Panc1 (cell line): ENCODE measurements at regions not wholly inside any gene's neighbourhood (a gene's known extent, or its start where the extent isn't known, plus 50 kb on each side); places are given as distances from the start of the nearest gene placed in this dataset.

Source experiments
- ATAC-seq: fragments of 200-7000 bp; cut with Tn5 transposase; 2 replicates; pipeline ENCODE4 v1.9.1; 2020; ENCODE audit warnings: mild to moderate bottlenecking, moderate library complexity
- BruUV-seq: library from RNA; stranded (reverse); fragments of 400-500 nt; replicated peaks from 2 replicates; lab custom pipeline; 2021; lab: Mats Ljungman, UMichigan
- CTCF ChIA-PET: fragments of 300-600 bp; sonication (Branson Sonifier 250); formaldehyde crosslinking; loops from one replicate; lab custom pipeline; 2022; ENCODE audit warnings: antibody characterized with exemption; lab: Charles Lee
- POLR2A ChIA-PET: fragments of 300-600 bp; sonication (Branson Sonifier 250); formaldehyde crosslinking; loops from one replicate; lab custom pipeline; 2022; ENCODE audit warnings: antibody characterized with exemption; lab: Charles Lee
- DNase-seq: peaks from one replicate; pipeline ENCODE4 v3.0.0-alpha.2; 2010; ENCODE audit warnings: low read depth, low spot score
- H3K27ac ChIP-seq: 2 replicates; pipeline ENCODE4 v1.5.1; 2011; ENCODE audit warnings: mild to moderate bottlenecking, low read length, inconsistent platforms
- H3K27me3 ChIP-seq: fragments of 200-500 bp; sonication (Bioruptor generic); 2 replicates; pipeline ENCODE4 v1.6.0; 2014; ENCODE audit warnings: low read length, inconsistent platforms; ENCODE audit not compliant: control insufficient read depth, insufficient read depth
- H3K36me3 ChIP-seq: fragments of 200-500 bp; sonication (Bioruptor generic); 2 replicates; pipeline ENCODE4 v1.5.1; 2014; ENCODE audit warnings: inconsistent platforms, mild to moderate bottlenecking, low read length, moderate library complexity; ENCODE audit not compliant: control insufficient read depth, insufficient read depth
- H3K4me1 ChIP-seq: 2 replicates; pipeline ENCODE4 v1.5.1; 2011; ENCODE audit warnings: inconsistent platforms, mild to moderate bottlenecking, low read length, moderate library complexity; ENCODE audit not compliant: control insufficient read depth, insufficient read depth
- H3K4me3 ChIP-seq, 2 experiments: 2 replicates each; pipeline ENCODE4 v1.5.1; 2011 to 2012; ENCODE audit warnings: low read depth in 2 of 2, low read length in 2 of 2, mild to moderate bottlenecking in 2 of 2, inconsistent platforms in 1 of 2, moderate library complexity in 1 of 2
- H3K9me3 ChIP-seq: fragments of 200-500 bp; sonication (Bioruptor generic); 2 replicates; pipeline ENCODE4 v1.5.1; 2014; ENCODE audit warnings: low read depth, mild to moderate bottlenecking, inconsistent platforms, low read length, moderate library complexity; ENCODE audit not compliant: control insufficient read depth, insufficient read depth
- CTCF ChIP-seq: fragments of 450-650 bp; IDR thresholded peaks from 2 replicates; pipeline ENCODE4 v1.5.1; 2017; ENCODE audit warnings: mild to moderate bottlenecking
- POLR2AphosphoS5 ChIP-seq: IDR thresholded peaks from 2 replicates; pipeline ENCODE4 v1.6.1; 2012; ENCODE audit warnings: mild to moderate bottlenecking, low read depth, low read length, moderate library complexity
- REST ChIP-seq, 2 experiments: IDR thresholded peaks; 2 replicates each; pipeline ENCODE4 v1.6.1; 2011 to 2012; ENCODE audit warnings: low read depth in 2 of 2, control low read depth in 1 of 2, low read length in 1 of 2, mild to moderate bottlenecking in 1 of 2, moderate library complexity in 1 of 2; ENCODE audit not compliant: insufficient read depth in 1 of 2
- SIN3A ChIP-seq: IDR thresholded peaks from 2 replicates; pipeline ENCODE4 v1.6.1; 2012; ENCODE audit warnings: low read depth, mild to moderate bottlenecking, low read length, moderate library complexity, borderline replicate concordance; ENCODE audit not compliant: insufficient read depth
- TCF7L2 ChIP-seq: IDR thresholded peaks from 2 replicates; pipeline ENCODE4 v1.6.1; 2011; ENCODE audit warnings: mild to moderate bottlenecking, low read depth, low read length, inconsistent platforms
- in situ Hi-C: cut with HindIII; loops from 2 replicates; pipeline ENCODE4 v1.10.0; 2016; ENCODE audit warnings: low sequenced_read_pairs, low pct_unique_long_range_greater_than_20kb
- intact Hi-C: fragments of 100-400 bp; cut with micrococcal nuclease; formaldehyde crosslinking; loops from one replicate; pipeline ENCODE4 v1.10.0; 2022; ENCODE audit not compliant: unreplicated experiment

- Histone ChIP-seq H3K9me3 (no peaks in the 10 kb centered on the region), H3K36me3 (no peaks in the 10 kb centered on the region), H3K27me3 (no peaks in the 10 kb centered on the region), H3K4me1 (no peaks in the 10 kb centered on the region), H3K27ac (no peak overlapping the region), H3K4me3 (no peak overlapping the region)
- in situ Hi-C loops: no loop called here
- no peak for DNase-seq
- no TSS peak for BruUV-seq
- CTCF ChIA-PET: no interaction called here
- no peak for ATAC-seq
- intact Hi-C loops: no loop called here
- TF ChIP-seq REST (IDR thresholded peaks at IDR 0.05; ENCODE audit: insufficient read depth in 1 of 2, low read depth in 2 of 2, low read length in 1 of 2): no peak
- TF ChIP-seq POLR2AphosphoS5: no peak
- TF ChIP-seq CTCF: no peak
- TF ChIP-seq TCF7L2: no peak
- TF ChIP-seq SIN3A: no peak
- POLR2A ChIA-PET: no interaction called here
Measured at GRCh38 chr5:165244407-165244806, 1739.0 kb downstream of the MAT2B start.

GRCh38 chr5:165258197-165258771 lies 1752.9 kb downstream of the MAT2B start:
- TF ChIP-seq SIN3A (no peak), POLR2AphosphoS5 (no peak), REST (IDR thresholded peaks at IDR 0.05; ENCODE audit: insufficient read depth in 1 of 2, low read depth in 2 of 2, low read length in 1 of 2) (no peak), TCF7L2 (no peak), CTCF (no peak)
- DNase-seq (no peak), ATAC-seq (no peak)
- POLR2A ChIA-PET: no interaction called here
- intact Hi-C loops (no loop called here), in situ Hi-C loops (no loop called here)
- Histone ChIP-seq H3K27ac (no peak overlapping the region), H3K9me3 (no peaks in the 10 kb centered on the region), H3K36me3 (no peaks in the 10 kb centered on the region), H3K4me1 (no peaks in the 10 kb centered on the region), H3K27me3 (no peaks in the 10 kb centered on the region), H3K4me3 (no peak overlapping the region)
- CTCF ChIA-PET: no interaction called here
- BruUV-seq: no TSS peak
